Omental fat pad (tissue), 3 donors: ENCODE measurements at regions not wholly inside any gene's neighbourhood (a gene's known extent, or its start where the extent isn't known, plus 50 kb on each side); places are given as distances from the start of the nearest gene placed in this dataset.

Source experiments
- ATAC-seq: fragments of 150-250 bp; one replicate; pipeline ENCODE4 v1.9.1; 2016; ENCODE audit warnings: mild to moderate bottlenecking, moderate library complexity; ENCODE audit not compliant: low FRiP score
- DNase-seq: peaks from one replicate; pipeline ENCODE4 v3.0.0-alpha.2; 2019; ENCODE audit warnings: low spot score
- TF ChIP-seq, protein P1 (sequence below), 3 donors: fragments of 450-650 bp; IDR thresholded peaks; one replicate each; pipeline ENCODE4 v1.5.1; 2016 to 2017; ENCODE audit warnings: antibody characterized with exemption in 3 of 3, mild to moderate bottlenecking in 3 of 3, moderate library complexity in 2 of 3

DNA sequence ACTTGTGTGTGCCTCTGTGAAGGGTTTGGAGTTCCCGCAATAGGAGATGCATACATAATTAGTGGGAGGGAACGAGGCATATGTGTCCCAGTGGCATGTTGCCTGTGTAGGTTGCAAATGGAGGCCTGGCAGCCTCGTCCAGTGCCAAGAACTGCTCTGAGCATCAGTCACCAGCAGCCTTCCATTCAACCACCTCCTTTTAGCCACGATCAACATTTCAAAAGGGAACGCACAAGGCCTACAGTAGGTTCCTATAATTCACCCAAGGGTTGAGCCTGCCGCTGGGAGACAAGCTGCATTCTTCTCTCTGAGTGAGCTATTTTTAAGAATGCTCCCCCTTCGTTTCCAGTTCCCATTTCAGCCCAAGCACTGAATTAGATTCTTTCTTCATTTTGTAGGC is 78.8 kb upstream of the CTNNB1 start:
- TF ChIP-seq, protein P1, sequence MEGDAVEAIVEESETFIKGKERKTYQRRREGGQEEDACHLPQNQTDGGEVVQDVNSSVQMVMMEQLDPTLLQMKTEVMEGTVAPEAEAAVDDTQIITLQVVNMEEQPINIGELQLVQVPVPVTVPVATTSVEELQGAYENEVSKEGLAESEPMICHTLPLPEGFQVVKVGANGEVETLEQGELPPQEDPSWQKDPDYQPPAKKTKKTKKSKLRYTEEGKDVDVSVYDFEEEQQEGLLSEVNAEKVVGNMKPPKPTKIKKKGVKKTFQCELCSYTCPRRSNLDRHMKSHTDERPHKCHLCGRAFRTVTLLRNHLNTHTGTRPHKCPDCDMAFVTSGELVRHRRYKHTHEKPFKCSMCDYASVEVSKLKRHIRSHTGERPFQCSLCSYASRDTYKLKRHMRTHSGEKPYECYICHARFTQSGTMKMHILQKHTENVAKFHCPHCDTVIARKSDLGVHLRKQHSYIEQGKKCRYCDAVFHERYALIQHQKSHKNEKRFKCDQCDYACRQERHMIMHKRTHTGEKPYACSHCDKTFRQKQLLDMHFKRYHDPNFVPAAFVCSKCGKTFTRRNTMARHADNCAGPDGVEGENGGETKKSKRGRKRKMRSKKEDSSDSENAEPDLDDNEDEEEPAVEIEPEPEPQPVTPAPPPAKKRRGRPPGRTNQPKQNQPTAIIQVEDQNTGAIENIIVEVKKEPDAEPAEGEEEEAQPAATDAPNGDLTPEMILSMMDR (IDR thresholded peaks at IDR 0.05), result no peak
- no peak for DNase-seq

DNA sequence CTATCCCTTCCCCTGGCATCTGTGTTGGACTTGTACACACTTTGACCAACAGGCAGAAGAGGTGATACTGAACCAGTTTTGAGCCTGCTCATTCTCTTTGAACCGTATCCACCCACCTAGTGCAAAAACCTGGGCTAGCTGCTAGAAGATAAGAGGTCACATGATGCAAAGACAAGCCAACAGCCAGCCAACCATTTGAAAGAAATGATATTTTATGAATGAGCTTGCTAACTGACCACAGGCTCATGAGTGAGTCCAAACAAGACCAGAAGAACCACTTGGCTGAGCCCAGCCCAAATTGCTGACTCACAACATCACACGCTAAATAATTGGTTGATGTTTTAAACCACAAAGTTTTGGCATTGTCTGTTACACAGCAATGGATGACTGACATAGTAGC is 74.0 kb upstream of the CTNNB1 start:
- DNase-seq (no peak), ATAC-seq (no peak)
- TF ChIP-seq, protein P1 (IDR thresholded peaks at IDR 0.05), result no peak

More for the DNA sequence above, 78.8 kb upstream of the CTNNB1 start:
- ATAC-seq, result no peak

DNA sequence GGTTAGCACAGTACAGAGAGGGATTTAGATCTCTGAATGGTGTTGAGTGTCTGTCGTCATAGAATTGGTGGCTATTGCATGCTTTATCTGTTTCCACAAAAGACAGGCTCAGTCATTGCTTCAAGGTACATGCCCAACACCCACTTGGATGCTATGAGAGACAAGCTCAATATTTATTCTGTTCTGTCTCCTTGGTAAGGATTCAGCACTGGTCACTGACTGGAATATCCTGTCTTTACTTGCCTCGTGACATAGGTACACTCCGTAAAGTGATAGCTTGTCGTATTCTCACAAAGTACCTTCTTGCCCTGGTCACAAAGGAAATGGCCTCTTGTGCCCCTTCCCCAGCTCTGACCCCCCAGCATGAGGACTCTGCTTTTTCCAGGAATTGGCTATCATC is 72.8 kb upstream of the CTNNB1 start:
- TF ChIP-seq, protein P1 (IDR thresholded peaks at IDR 0.05), result no peak
- DNase-seq (no peak), ATAC-seq (no peak)

DNA sequence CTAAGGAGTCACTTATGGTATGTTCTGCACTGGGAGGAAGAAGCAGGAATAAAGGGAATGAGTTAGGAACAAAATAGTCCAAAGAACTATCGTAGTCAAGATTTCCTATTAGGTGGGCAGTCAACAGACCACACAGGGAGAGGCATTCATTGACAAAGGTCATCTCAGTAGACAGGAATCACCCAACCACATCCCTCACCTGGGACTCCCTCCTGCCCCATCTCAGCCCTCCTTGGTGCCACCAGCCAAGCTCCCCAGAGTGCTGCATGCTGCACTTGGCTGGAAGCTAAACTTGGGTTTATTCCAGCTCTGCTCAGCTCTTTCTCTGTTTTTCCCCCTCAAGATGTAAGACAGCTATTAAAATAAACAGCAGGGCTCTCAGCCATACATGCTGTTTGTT is 72.3 kb upstream of the CTNNB1 start:
- no peak for DNase-seq
- ATAC-seq, result no peak
- TF ChIP-seq, protein P1 (IDR thresholded peaks at IDR 0.05), result no peak

DNA sequence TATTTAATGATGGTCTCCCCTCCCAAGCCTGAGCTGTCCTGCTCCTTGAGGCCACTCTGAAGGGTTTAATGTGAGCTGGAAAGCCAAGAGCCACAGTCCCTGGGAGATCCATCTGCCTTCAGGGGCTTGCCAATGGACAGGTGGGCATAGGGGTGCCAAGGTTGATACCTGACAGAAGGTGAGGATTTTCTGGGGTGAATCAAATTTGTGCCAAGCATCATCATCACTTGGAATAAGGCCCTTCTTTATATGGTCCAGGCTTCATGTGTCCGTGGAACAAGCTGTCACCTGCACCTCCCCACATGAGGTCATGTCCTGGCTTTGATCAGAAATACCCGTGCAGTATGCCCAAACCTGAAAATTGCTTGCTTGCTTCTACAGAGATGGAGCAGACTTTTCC is 71.9 kb upstream of the CTNNB1 start:
- no peak for DNase-seq
- no peak for ATAC-seq
- TF ChIP-seq, protein P1 (IDR thresholded peaks at IDR 0.05), result no peak

DNA sequence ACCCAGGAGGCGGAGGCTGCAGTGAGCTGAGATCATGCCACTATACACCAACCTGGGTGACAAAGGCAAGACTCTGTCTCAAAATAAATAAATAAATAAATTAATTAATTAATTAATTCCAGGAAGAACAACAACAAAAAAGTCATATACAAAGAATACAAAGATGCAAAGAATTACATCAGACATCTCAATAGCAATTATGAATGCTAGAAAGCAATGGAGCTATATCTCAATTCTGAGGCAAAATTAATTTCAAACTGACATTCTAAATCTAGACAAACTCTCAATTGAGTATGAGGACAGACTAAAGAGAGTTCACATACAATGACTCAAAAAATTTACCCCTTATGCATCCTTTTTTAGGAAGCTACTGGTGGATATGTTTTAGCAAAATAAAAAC is 69.6 kb upstream of the CTNNB1 start:
- no peak for DNase-seq
- ATAC-seq, result no peak
- TF ChIP-seq, protein P1 (IDR thresholded peaks at IDR 0.05), result no peak

DNA sequence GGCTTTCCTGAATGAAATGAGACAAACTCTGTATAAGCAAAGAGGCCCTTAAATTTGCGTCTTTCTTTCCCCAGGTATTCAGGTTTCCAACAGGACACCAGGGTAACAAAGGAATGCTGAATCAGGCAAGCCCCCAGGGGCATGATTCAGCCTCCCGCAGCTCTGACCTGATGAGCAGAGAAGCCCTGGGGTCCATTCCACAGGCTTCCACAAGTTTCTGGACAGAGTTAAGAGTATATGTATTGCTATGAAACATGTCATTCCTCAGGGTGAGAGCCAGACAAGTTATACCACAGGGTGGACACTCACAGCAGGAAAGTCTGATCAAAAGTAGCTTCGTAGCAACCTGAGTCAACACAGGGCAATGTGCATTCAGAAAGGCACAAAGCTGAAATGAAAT is 68.1 kb upstream of the CTNNB1 start:
- ATAC-seq (no peak), DNase-seq (no peak)
- TF ChIP-seq, protein P1 (IDR thresholded peaks at IDR 0.05), result no peak
